Prostate gland (tissue), 2 donors: ENCODE measurements at regions not wholly inside any gene's neighbourhood (a gene's known extent, or its start where the extent isn't known, plus 50 kb on each side); places are given as distances from the start of the nearest gene placed in this dataset.

Source experiments
- POLR2A ChIP-seq: fragments of 450-650 bp; IDR thresholded peaks from one replicate; pipeline ENCODE4 v1.6.1; 2016; ENCODE audit warnings: antibody characterized with exemption, mild to moderate bottlenecking
- TF ChIP-seq, protein P1 (sequence below), 4 experiments: fragments of 200-600 bp in 2 of 4; fragments of 450-650 bp in 2 of 4; sonication (generic) in 2 of 4; IDR thresholded peaks; 1 replicate in 3 of 4; 2 replicates in 1 of 4; pipeline ENCODE4 v1.5.1; 2016 to 2019; ENCODE audit warnings: antibody characterized with exemption in 4 of 4, mild to moderate bottlenecking in 2 of 4, moderate library complexity in 2 of 4

GRCh38 chr4:106522839-106523238 is 154.3 kb upstream of the GIMD1 start:
- TF ChIP-seq, protein P1, sequence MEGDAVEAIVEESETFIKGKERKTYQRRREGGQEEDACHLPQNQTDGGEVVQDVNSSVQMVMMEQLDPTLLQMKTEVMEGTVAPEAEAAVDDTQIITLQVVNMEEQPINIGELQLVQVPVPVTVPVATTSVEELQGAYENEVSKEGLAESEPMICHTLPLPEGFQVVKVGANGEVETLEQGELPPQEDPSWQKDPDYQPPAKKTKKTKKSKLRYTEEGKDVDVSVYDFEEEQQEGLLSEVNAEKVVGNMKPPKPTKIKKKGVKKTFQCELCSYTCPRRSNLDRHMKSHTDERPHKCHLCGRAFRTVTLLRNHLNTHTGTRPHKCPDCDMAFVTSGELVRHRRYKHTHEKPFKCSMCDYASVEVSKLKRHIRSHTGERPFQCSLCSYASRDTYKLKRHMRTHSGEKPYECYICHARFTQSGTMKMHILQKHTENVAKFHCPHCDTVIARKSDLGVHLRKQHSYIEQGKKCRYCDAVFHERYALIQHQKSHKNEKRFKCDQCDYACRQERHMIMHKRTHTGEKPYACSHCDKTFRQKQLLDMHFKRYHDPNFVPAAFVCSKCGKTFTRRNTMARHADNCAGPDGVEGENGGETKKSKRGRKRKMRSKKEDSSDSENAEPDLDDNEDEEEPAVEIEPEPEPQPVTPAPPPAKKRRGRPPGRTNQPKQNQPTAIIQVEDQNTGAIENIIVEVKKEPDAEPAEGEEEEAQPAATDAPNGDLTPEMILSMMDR (IDR thresholded peaks at IDR 0.05) = no peak
- no peak for TF ChIP-seq POLR2A
